Memory B cell (primary cell): ENCODE measurements at regions not wholly inside any gene's neighbourhood (a gene's known extent, or its start where the extent isn't known, plus 50 kb on each side); places are given as distances from the start of the nearest gene placed in this dataset.
"Not testable (repeated sequence)": the region's sequence is repeated elsewhere in the genome, so short reads cannot be mapped to it uniquely, and the experiment has no call there.

Source experiments
- ATAC-seq: fragments of 150-1000 bp; cut with Tn5 transposase; 2 replicates; pipeline ENCODE4 v1.10.0; 2021; ENCODE audit warnings: low read depth, mild to moderate bottlenecking, moderate library complexity
- DNase-seq, 2 donors: peaks; one replicate each; pipeline ENCODE4 v3.0.0; 2022; ENCODE audit warnings: low spot score in 2 of 2
- H3K27ac Mint-ChIP-seq: one replicate; pipeline ENCODE4 v1.8.0; 2022; ENCODE audit warnings: mild to moderate bottlenecking, moderate library complexity, mixed read lengths
- H3K27me3 Mint-ChIP-seq: one replicate; pipeline ENCODE4 v1.8.0; 2022; ENCODE audit warnings: mixed read lengths
- H3K36me3 Mint-ChIP-seq: one replicate; pipeline ENCODE4 v1.8.0; 2022; ENCODE audit warnings: mild to moderate bottlenecking, mixed read lengths
- H3K4me1 Mint-ChIP-seq: one replicate; pipeline ENCODE4 v1.8.0; 2022; ENCODE audit warnings: mixed read lengths
- H3K4me3 Mint-ChIP-seq: one replicate; pipeline ENCODE4 v1.8.0; 2022; ENCODE audit warnings: mild to moderate bottlenecking, moderate library complexity, mixed read lengths
- H3K9me3 Mint-ChIP-seq: one replicate; pipeline ENCODE4 v1.8.0; 2022; ENCODE audit warnings: mixed read lengths

DNA sequence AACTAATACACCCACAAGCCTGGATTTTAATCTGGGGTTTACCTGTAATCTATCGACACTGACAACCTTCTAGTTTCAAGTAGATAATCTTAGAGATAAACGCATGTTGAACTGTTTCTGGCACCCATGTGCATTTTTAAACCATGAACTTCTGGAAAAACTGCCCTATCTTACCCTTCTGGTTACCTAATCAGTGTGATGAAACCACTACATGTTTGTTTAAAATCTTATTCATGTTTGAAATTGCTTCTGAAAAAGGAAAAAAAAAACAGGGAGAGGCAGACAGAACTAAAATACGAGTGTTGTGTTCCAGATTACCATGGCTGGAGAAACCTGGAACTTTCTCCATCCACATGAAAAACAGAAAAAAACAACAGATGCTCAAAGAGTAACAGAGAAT, 139.3 kb downstream of the MID1IP1 start:
- no peak for DNase-seq

GRCh38 chrX:38941675-38942074, 140.4 kb downstream of the MID1IP1 start:
- peaks cover 2% of the 10 kb centered on the region for H3K9me3 Mint-ChIP-seq
- no peak overlapping the region for H3K27ac Mint-ChIP-seq
- ATAC-seq (no peak), DNase-seq (no peak)
- H3K4me1 Mint-ChIP-seq = no peaks in the 10 kb centered on the region
- H3K4me3 Mint-ChIP-seq = no peak overlapping the region
- H3K36me3 Mint-ChIP-seq = peaks cover 2% of the 10 kb centered on the region
- no peaks in the 10 kb centered on the region for H3K27me3 Mint-ChIP-seq

More for the DNA sequence above, 139.3 kb downstream of the MID1IP1 start:
- Mint-ChIP-seq H3K27ac (no peak overlapping the region), H3K4me1 (no peaks in the 10 kb centered on the region), H3K36me3 (peaks cover 2% of the 10 kb centered on the region), H3K9me3 (peaks cover 2% of the 10 kb centered on the region), H3K4me3 (no peak overlapping the region), H3K27me3 (no peaks in the 10 kb centered on the region)
- no peak for ATAC-seq

DNA sequence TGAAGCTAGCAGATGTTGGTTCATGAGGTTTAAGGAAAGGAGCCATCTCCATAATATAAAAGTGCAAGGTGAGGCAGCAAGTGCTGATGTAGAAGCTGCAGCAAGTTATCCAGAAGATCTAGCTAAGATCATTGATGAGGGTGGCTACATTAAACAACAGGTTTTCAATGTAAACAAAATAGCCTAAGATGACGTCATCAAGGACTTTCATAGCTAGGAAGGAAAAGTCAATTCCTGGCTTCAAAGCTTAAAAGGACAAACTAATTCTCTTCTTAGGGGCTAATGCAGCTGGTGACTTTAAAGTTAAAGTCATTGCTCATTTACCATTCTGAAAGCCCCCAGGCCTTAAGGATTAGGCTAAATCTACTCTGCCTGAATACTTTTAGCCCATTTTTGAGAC, 141.9 kb downstream of the MID1IP1 start:
- Mint-ChIP-seq H3K4me3 (no peak overlapping the region), H3K27ac (no peak overlapping the region), H3K36me3 (peaks cover 2% of the 10 kb centered on the region), H3K27me3 (no peaks in the 10 kb centered on the region), H3K4me1 (no peaks in the 10 kb centered on the region), H3K9me3 (peaks cover 2% of the 10 kb centered on the region)
- ATAC-seq (no peak), DNase-seq (no peak)

DNA sequence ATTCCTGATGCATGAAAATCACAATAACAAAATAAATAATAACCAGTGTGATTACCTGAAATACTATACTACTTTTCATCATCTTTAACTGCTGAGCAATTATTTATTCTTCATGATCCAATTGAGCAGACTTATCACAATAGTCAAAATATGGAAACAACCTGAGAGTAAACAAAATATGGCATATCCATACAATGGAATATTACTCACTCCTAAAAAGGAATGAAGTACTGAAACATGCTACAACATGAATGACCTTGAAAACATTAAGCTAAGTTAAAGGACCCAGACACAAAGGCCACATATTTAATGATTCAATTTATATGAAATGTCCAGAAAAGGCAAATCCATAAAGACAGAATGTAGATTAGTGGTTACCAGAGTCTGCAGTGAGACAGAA, 146.8 kb downstream of the MID1IP1 start:
- H3K4me3 Mint-ChIP-seq = no peak overlapping the region
- H3K36me3 Mint-ChIP-seq = no peaks in the 10 kb centered on the region
- H3K9me3 Mint-ChIP-seq = peaks cover 2% of the 10 kb centered on the region
- no peak for DNase-seq
- no peaks in the 10 kb centered on the region for H3K27me3 Mint-ChIP-seq
- H3K4me1 Mint-ChIP-seq = no peaks in the 10 kb centered on the region
- H3K27ac Mint-ChIP-seq = no peak overlapping the region
- ATAC-seq = no peak

DNA sequence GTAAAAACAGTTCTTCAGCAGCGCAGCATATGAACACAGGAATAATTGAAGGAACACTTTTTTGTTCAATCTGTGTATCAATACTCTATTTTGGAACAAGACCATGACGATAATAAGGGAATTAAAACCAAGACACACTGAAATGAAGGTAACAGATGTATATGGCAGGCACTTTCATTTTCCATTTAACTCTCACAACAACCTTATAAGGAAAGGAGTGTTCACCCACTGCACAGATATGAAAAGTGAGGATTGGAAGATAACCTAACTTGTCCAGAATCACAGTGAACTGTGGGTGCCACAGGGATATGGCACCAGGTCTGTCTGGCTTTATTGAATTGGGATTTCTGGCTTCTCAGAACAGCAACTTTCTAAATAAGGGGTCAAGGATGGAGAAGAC, 153.3 kb downstream of the MID1IP1 start:
- H3K4me1 Mint-ChIP-seq = no peaks in the 10 kb centered on the region
- DNase-seq (no peak), ATAC-seq (no peak)
- no peaks in the 10 kb centered on the region for H3K9me3 Mint-ChIP-seq
- no peaks in the 10 kb centered on the region for H3K27me3 Mint-ChIP-seq
- no peak overlapping the region for H3K4me3 Mint-ChIP-seq
- no peaks in the 10 kb centered on the region for H3K36me3 Mint-ChIP-seq
- H3K27ac Mint-ChIP-seq = no peak overlapping the region

GRCh38 chrX:38959736-38960135, 158.5 kb downstream of the MID1IP1 start:
- Mint-ChIP-seq H3K9me3 (peaks cover 5% of the 10 kb centered on the region), H3K27ac (no peak overlapping the region), H3K36me3 (peaks cover 5% of the 10 kb centered on the region), H3K4me3 (no peak overlapping the region), H3K27me3 (peaks cover 1% of the 10 kb centered on the region), H3K4me1 (no peaks in the 10 kb centered on the region)
- ATAC-seq = no peak
- DNase-seq = no peak

DNA sequence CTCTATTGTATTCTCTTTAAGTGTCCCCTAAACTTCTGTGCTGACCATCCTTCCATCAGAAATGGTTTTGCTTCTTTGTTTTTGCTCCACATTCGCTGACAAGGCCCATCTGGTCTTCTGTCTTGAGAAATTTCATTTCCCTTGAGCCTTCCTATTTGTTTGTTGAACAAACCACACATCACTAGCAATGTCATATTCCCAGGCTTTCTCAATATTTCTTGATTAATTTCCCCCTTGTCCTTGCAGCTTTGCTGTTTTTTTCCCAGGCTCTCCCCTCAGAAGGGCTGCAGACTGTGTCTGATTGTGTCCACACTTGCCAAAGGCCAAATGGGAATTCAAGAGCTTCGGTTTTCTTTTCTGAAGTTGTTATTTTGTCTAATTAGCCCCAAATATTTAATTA, 158.9 kb downstream of the MID1IP1 start:
- ATAC-seq (no peak), DNase-seq (no peak)
- H3K36me3 Mint-ChIP-seq = peaks cover 6% of the 10 kb centered on the region
- H3K27me3 Mint-ChIP-seq = peaks cover 1% of the 10 kb centered on the region
- H3K27ac Mint-ChIP-seq = no peak overlapping the region
- no peak overlapping the region for H3K4me3 Mint-ChIP-seq
- H3K9me3 Mint-ChIP-seq = peaks cover 7% of the 10 kb centered on the region
- no peaks in the 10 kb centered on the region for H3K4me1 Mint-ChIP-seq

DNA sequence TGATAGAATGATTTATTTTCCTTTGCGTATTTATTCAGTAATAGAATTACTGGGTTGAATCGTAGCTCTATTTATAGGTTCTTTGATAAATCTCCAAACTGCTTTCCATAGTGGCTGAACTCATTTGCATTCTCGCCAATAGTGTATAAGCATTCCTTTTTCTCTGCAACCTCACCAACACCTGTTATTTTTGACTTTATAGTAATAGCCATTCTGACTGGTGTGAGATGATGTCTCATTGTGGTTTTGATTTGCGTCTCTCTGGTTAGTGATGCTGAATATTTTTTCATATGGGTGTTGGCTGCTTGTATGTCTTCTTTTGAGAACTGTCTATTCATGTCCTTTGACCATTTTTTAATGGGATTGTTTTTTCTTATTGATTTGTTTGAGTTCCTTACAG, 160.7 kb downstream of the MID1IP1 start:
- H3K27ac Mint-ChIP-seq = no peak overlapping the region
- peaks cover 1% of the 10 kb centered on the region for H3K27me3 Mint-ChIP-seq
- ATAC-seq = no peak
- H3K9me3 Mint-ChIP-seq = peaks cover 7% of the 10 kb centered on the region
- DNase-seq = no peak
- H3K4me3 Mint-ChIP-seq = no peak overlapping the region
- peaks cover 6% of the 10 kb centered on the region for H3K36me3 Mint-ChIP-seq
- no peaks in the 10 kb centered on the region for H3K4me1 Mint-ChIP-seq

GRCh38 chrX:38963244-38963643, 162.0 kb downstream of the MID1IP1 start:
- H3K27ac Mint-ChIP-seq = not testable (repeated sequence)

DNA sequence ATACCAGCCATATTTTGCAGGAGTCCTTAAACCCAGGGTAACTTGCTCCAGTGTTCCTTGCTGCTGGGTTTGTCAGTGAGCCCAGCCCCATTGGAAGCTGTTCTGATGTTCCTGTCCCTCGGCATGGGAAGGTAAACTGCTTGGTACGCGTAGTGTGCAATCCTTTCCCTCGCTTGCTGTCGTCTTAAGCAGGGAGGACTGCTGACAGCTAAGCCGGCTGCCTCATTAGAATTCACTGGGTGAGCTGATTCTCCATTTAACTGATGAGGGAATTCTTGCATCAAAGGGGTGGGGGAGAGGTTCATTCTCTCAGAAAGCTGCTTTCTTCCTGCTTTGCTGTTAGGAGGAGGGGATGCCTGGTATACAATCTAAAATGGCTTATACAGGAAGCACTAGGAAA, 164.6 kb downstream of the MID1IP1 start:
- H3K4me3 Mint-ChIP-seq = no peak overlapping the region
- DNase-seq (no peak), ATAC-seq (no peak)
- no peaks in the 10 kb centered on the region for H3K4me1 Mint-ChIP-seq
- H3K36me3 Mint-ChIP-seq = peaks cover 6% of the 10 kb centered on the region
- H3K27ac Mint-ChIP-seq = no peak overlapping the region
- H3K27me3 Mint-ChIP-seq = peaks cover 3% of the 10 kb centered on the region
- H3K9me3 Mint-ChIP-seq = peaks cover 7% of the 10 kb centered on the region

More at GRCh38 chrX:38963244-38963643, 162.0 kb downstream of the MID1IP1 start:
- H3K36me3 Mint-ChIP-seq, H3K4me3 Mint-ChIP-seq, H3K9me3 Mint-ChIP-seq, H3K27me3 Mint-ChIP-seq, H3K4me1 Mint-ChIP-seq, ATAC-seq, DNase-seq: not testable (repeated sequence)

- no peak for DNase-seq
- peaks cover 6% of the 10 kb centered on the region for H3K36me3 Mint-ChIP-seq
- H3K4me1 Mint-ChIP-seq = no peaks in the 10 kb centered on the region
- H3K4me3 Mint-ChIP-seq = no peak overlapping the region
- H3K27ac Mint-ChIP-seq = no peak overlapping the region
- peaks cover 5% of the 10 kb centered on the region for H3K9me3 Mint-ChIP-seq
- ATAC-seq = no peak
- peaks cover 2% of the 10 kb centered on the region for H3K27me3 Mint-ChIP-seq
These were observed 167.3 kb downstream of the MID1IP1 start for GRCh38 chrX:38968344-38969216.

- Mint-ChIP-seq H3K9me3 (no peaks in the 10 kb centered on the region), H3K27me3 (peaks cover 2% of the 10 kb centered on the region), H3K4me1 (no peaks in the 10 kb centered on the region), H3K27ac (no peak overlapping the region), H3K36me3 (no peaks in the 10 kb centered on the region), H3K4me3 (no peak overlapping the region)
- ATAC-seq (no peak), DNase-seq (no peak)
These were observed 168.8 kb downstream of the MID1IP1 start for GRCh38 chrX:38970074-38970473.

DNA sequence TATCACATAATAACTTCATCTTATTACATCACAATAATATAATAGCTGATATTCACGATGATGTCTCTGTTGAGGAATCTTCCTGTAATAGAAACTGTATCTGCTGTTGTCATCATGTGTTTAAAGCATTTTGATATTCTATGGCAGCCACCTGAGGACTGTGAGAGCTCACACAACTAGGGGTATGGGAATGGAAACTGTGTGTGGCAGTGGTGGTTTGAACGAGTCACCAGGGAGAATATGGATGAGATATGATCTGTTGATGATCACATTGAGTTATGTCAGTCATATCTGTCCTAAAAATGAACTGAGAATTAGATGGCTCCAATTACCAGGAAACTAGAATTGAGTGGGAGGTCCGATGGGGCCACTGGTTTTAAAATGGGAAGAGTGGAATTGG, 169.6 kb downstream of the MID1IP1 start:
- no peaks in the 10 kb centered on the region for H3K4me1 Mint-ChIP-seq
- H3K9me3 Mint-ChIP-seq = no peaks in the 10 kb centered on the region
- peaks cover 2% of the 10 kb centered on the region for H3K27me3 Mint-ChIP-seq
- no peak overlapping the region for H3K4me3 Mint-ChIP-seq
- ATAC-seq (no peak), DNase-seq (no peak)
- no peak overlapping the region for H3K27ac Mint-ChIP-seq
- H3K36me3 Mint-ChIP-seq = no peaks in the 10 kb centered on the region

- no peaks in the 10 kb centered on the region for H3K4me1 Mint-ChIP-seq
- H3K27me3 Mint-ChIP-seq = peaks cover 2% of the 10 kb centered on the region
- DNase-seq (no peak), ATAC-seq (no peak)
- no peak overlapping the region for H3K27ac Mint-ChIP-seq
- H3K36me3 Mint-ChIP-seq = no peaks in the 10 kb centered on the region
- no peak overlapping the region for H3K4me3 Mint-ChIP-seq
- no peaks in the 10 kb centered on the region for H3K9me3 Mint-ChIP-seq
These were observed 172.1 kb downstream of the MID1IP1 start for GRCh38 chrX:38973322-38973721.

DNA sequence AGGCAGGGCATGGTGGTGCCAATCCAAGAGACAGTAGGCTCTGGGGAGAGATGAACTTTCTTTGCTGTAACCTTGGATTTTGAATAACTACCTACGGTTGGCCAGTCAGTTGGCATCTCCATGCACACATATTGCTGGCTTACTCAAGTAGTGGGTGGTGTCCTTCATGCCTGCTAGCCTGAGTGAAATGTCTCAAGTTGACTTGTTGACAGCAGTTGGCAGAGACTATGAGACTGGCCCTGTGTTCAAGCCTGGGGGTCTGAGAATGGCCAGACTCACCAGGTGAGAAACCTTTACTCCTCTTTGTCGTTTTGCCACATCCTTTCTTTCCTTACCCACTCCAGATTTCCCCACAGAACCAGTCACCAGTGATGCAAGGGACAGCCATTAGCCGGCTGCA, 173.3 kb downstream of the MID1IP1 start:
- DNase-seq (no peak), ATAC-seq (no peak)
- Mint-ChIP-seq H3K36me3 (no peaks in the 10 kb centered on the region), H3K27ac (no peak overlapping the region), H3K4me3 (no peak overlapping the region), H3K4me1 (no peaks in the 10 kb centered on the region), H3K27me3 (peaks cover 2% of the 10 kb centered on the region), H3K9me3 (no peaks in the 10 kb centered on the region)
